Stimulated activated CD8-positive, alpha-beta memory T cell treated with anti-CD3 and anti-CD28 coated beads, Interleukin-12 subunit alpha, Interleukin-12 subunit beta, amount 100 ng/mL, for 4 hours (primary cell): ENCODE measurements at regions not wholly inside any gene's neighbourhood (a gene's known extent, or its start where the extent isn't known, plus 50 kb on each side); places are given as distances from the start of the nearest gene placed in this dataset.

Source experiments
- DNase-seq: peaks from one replicate; pipeline ENCODE4 v3.0.0-alpha.2; 2020; ENCODE audit warnings: low read depth

GRCh38 chr2:145258903-145259579, 739.1 kb upstream of the ZEB2 start:
- DNase-seq: no peak

- DNase-seq: no peak
These were observed 738.0 kb upstream of the ZEB2 start for GRCh38 chr2:145257931-145258330.

- DNase-seq: no peak
These were observed 736.6 kb upstream of the ZEB2 start for GRCh38 chr2:145256551-145256950.

GRCh38 chr2:145254291-145254690, 734.4 kb upstream of the ZEB2 start:
- no peak for DNase-seq

GRCh38 chr2:145253492-145253891, 733.6 kb upstream of the ZEB2 start:
- no peak for DNase-seq

- no peak for DNase-seq
These were observed 725.5 kb upstream of the ZEB2 start for GRCh38 chr2:145245268-145245870.

GRCh38 chr2:145235312-145235711, 715.4 kb upstream of the ZEB2 start:
- DNase-seq: no peak

- DNase-seq: no peak
These were observed 710.6 kb upstream of the ZEB2 start for GRCh38 chr2:145230546-145230945.

GRCh38 chr2:145228506-145228905, 708.6 kb upstream of the ZEB2 start:
- no peak for DNase-seq

- no peak for DNase-seq
These were observed 707.0 kb upstream of the ZEB2 start for GRCh38 chr2:145226901-145227300.

- DNase-seq: no peak
These were observed 701.6 kb upstream of the ZEB2 start for GRCh38 chr2:145221516-145221915.

GRCh38 chr2:145221032-145221431, 701.1 kb upstream of the ZEB2 start:
- no peak for DNase-seq

- DNase-seq: no peak
These were observed 700.6 kb upstream of the ZEB2 start for GRCh38 chr2:145220496-145220895.

GRCh38 chr2:145207884-145208283, 688.0 kb upstream of the ZEB2 start:
- no peak for DNase-seq

GRCh38 chr2:145206496-145207281, 686.8 kb upstream of the ZEB2 start:
- DNase-seq: no peak

- DNase-seq: no peak
These were observed 684.0 kb upstream of the ZEB2 start for GRCh38 chr2:145203891-145204290.

GRCh38 chr2:145199827-145200706, 680.1 kb upstream of the ZEB2 start:
- no peak for DNase-seq

- DNase-seq: no peak
These were observed 679.1 kb upstream of the ZEB2 start for GRCh38 chr2:145199042-145199441.

GRCh38 chr2:145198555-145198954, 678.6 kb upstream of the ZEB2 start:
- DNase-seq: no peak

GRCh38 chr2:145197944-145198343, 678.0 kb upstream of the ZEB2 start:
- DNase-seq: no peak

- DNase-seq: no peak
These were observed 674.8 kb upstream of the ZEB2 start for GRCh38 chr2:145194673-145195072.

- no peak for DNase-seq
These were observed 670.2 kb upstream of the ZEB2 start for GRCh38 chr2:145190031-145190703.
